KBM-7 (cell line): ENCODE measurements at regions not wholly inside any gene's neighbourhood (a gene's known extent, or its start where the extent isn't known, plus 50 kb on each side); places are given as distances from the start of the nearest gene placed in this dataset.

ENCODE experiments used
- DNase-seq: peaks from one replicate; pipeline ENCODE4 v3.0.0-alpha.2; 2015
- in situ Hi-C: fragments of 300-500 bp; cut with MboI; formaldehyde crosslinking; loops from 2 replicates; pipeline ENCODE4 v1.14.3; 2020; ENCODE audit warnings: low sequenced_read_pairs, low pct_unique_long_range_greater_than_20kb, mixed read lengths

DNA sequence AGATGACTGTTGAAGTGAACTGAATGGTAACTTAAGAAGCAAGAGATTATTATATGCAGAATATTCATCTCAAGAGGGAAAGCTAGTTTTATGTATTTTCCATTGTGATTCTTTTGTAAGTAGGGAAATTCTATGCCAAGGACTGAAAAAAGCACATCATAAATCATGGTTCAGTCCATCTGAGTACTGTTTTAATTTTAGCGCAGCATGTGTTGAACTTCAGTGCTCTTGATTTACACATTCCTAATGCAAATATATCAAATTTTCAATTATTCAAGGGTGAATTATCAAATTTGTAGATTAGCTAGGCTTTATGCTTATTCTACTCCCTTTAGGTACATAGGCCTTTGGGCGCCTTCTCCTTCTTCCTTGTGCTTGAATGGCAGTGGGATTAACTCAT lies 50.3 kb upstream of the TCF12 start:
- in situ Hi-C loops = no loop called here

DNA sequence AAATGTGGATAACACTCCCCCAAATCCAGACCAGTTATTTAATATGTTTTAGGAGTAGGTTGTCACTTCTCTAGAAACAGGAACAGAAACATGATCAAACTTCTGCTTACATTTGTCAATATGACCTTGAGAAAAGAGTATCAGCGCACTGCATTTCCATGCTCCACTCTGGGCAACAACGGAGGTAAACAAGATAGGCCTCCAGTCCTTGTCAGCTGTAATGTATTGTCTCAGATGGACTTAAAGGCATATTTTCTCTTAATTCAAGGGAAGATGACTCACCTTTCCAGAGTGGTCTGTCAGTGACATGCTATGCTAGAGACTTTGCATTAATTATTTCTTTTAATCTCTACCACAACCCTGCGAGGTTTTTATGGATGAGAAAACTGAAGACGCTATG lies 51.6 kb upstream of the TCF12 start:
- in situ Hi-C loops = no loop called here
- no peak for DNase-seq

More for the DNA sequence above, 50.3 kb upstream of the TCF12 start:
- DNase-seq = no peak

- in situ Hi-C loops = no loop called here
- DNase-seq = no peak
Measured at GRCh38 chr15:56857828-56858227, 60.6 kb upstream of the TCF12 start.

GRCh38 chr15:56856934-56857333 lies 61.5 kb upstream of the TCF12 start:
- DNase-seq = no peak
- in situ Hi-C loops = no loop called here

GRCh38 chr15:56844892-56845291 lies 73.6 kb upstream of the TCF12 start:
- no peak for DNase-seq
- in situ Hi-C loops = no loop called here

GRCh38 chr15:56844471-56844870 lies 74.0 kb upstream of the TCF12 start:
- no peak for DNase-seq
- in situ Hi-C loops = no loop called here

GRCh38 chr15:56839641-56840040 lies 78.8 kb upstream of the TCF12 start:
- no peak for DNase-seq
- in situ Hi-C loops = no loop called here

DNA sequence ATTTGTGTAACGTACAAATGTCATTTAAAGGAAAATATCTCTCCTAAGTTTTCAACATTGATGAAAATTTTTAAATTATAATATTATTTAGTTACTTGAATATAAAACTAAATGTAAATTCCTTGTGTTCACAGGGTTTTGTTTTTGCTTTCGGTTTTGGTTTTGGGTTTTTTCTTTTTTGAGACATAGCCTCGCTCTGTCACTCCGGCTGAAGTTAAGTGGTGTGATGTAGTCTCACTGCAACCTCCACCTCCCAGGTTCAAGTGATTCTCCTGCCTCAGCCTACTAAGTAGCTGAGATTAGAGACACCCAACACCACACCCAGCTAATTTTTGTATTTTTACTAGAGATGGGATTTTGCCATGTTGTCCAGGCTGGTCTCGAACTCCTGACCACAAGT lies 79.3 kb upstream of the TCF12 start:
- no peak for DNase-seq
- in situ Hi-C loops = no loop called here

- no peak for DNase-seq
Measured at GRCh38 chr15:56838085-56838484, 80.4 kb upstream of the TCF12 start.

DNA sequence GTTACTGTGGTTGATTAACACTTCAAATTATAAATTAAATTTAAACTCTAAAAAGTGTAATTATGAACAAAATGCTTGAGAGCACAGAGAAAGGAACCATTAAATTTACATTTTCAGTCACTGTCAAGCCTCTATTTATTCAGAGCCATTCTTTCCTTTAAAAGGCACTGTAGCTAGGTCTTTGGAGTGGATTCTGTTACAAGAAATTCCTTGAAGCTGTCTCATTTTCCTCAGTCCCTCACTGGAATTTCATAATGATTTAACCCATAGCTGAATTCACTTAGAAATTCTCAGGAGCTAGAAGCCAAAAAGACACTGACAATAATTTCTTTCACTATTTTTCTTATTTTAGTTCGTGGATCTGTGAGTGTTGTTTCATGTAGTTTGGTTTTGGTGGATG lies 81.2 kb upstream of the TCF12 start:
- no peak for DNase-seq
- in situ Hi-C loops = no loop called here

More at GRCh38 chr15:56838085-56838484, 80.4 kb upstream of the TCF12 start:
- in situ Hi-C loops = no loop called here

- in situ Hi-C loops = no loop called here
- DNase-seq = no peak
Measured at GRCh38 chr15:56835718-56836171, 82.7 kb upstream of the TCF12 start.

DNA sequence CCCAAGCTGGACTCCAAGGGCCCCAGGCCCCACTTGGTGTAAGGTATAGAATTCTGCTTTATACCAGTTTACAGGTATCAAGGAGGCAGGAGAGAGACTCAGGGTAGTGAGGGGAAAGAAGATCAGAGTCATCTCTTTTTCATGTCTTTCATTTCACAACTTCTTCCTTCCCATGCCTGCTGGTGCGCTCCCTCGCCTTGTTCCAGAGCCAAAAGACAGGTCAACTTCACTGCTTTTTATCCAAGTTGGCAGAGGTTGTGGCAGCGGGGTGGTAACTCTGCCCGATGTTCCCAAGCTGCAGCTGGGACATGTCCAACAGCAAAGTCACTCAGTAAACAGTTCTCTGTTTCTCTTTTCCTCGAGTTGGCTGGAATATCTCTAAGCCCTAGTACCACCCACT lies 86.3 kb upstream of the TCF12 start:
- no peak for DNase-seq
- in situ Hi-C loops = no loop called here

DNA sequence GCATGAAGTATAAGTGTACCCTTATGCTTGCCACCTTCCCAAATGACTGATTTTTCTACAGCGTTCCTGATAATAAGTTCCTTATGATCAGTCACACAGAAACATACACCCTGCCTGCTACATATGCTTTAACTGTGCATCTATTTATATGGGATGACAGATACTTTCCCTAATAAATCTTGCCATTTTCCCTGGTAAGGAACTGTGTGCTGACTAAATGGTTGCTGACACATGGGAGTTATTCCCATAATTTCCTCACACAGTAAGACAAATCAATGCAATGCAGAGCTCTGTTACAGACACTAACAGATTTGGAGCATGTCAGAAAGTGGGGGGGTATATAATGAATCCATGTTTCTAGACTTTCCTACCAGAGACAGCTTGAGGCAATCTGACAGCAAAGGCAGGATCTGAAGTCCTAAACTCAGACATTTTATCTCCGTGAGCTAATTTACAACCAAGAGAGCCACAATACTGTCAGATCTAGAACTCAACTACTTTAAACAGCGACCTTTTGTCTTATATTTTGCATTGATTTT lies 86.9 kb upstream of the TCF12 start:
- no peak for DNase-seq
- in situ Hi-C loops = no loop called here

GRCh38 chr15:56824175-56824574 lies 90.9 kb upstream of the ZNF280D start:
- DNase-seq = no peak
- in situ Hi-C loops = no loop called here

DNA sequence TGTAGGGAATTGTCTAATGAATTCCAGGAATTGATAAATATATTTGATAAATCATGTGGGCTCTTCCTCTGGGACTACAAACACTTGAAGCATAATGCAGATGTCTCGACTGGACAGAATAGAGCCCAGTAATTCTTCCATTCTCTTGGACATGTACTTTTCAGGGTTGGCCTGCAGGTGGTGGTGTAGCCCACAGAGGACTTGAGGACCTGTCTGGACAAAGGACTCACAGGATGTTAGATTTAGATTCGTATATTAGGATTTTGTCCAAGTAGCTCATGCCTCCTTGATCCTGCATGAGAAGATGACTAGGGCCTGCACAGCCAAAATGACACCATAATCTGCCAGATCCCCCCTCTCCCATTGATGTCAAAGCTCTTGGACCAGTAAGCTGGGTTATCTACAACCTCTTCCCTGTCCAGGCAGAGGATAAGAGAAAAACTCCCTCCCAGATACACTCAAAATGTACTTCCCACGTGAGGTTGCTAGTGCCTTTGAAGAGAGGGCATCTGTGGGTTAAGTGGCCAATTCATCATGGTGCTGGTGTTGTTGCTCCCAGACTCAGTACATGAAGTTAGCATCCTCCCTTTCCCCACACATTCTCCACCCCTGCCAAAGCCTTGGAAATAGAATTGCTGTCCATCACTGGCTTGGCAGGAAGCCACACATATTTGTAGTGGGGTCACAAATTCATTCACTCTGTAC lies 88.6 kb upstream of the ZNF280D start:
- peak; percentile 61 for DNase-seq
- in situ Hi-C loops = no loop called here

DNA sequence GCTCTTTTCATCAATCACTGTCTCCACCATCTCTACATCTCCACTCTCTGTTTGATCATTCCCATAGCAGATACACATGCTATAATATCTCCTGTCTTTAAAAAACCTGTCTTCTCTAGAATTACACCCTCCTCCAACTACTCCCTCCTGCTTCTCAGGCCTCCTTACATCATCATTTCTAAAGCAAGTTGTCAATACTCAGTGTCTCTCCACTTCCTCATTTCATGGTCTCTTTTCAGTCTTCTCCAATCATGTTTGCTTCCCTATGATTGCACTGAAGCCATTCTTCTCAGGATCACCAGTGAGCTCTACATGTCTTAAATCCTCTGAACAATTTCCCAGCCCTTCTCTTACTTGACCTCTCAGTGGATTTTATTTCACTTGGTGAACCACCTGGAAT lies 87.0 kb upstream of the ZNF280D start:
- DNase-seq = peak; percentile 78
- in situ Hi-C loops = no loop called here

- in situ Hi-C loops = no loop called here
- DNase-seq = no peak
Measured at GRCh38 chr15:56817321-56818080, 84.2 kb upstream of the ZNF280D start.

DNA sequence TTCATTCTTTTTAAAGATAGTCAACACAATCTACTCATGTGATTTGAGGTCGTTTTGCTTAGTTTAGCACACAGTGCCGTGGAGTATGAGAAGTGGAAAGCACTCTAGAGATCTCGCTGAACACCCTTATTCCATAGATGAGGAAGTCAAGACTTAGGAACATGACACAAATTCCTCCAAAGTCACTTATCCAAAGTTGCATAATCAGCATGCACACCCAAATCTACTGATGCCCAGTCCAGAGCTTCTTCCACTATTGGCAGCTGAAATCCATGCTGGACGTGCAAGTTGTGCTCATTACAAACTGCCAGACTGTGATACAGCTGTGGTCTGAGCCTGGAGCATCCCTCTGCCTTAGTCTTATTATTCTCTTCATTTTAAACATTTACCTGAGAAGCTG lies 83.5 kb upstream of the ZNF280D start:
- in situ Hi-C loops = no loop called here
- DNase-seq = no peak

DNA sequence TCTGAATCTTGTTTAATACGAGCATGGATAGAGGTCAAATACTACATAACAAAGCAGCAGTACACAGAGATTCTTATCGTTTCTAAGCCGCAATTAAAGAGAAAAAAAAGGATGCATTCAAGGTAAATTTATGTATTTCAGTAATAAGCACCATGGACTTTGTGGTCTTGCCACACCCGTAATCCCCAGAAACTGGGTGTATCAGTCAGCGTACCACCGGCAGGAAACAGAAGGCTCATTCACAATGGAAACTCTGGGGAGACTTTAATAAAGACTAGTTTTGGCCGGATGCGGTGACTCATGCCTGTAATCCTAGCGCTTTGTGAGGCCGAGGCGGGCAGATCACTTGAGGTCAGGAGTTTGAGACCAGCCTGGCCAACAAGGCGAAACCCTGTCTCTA lies 81.9 kb upstream of the ZNF280D start:
- in situ Hi-C loops = no loop called here
- DNase-seq = peak; percentile 94

DNA sequence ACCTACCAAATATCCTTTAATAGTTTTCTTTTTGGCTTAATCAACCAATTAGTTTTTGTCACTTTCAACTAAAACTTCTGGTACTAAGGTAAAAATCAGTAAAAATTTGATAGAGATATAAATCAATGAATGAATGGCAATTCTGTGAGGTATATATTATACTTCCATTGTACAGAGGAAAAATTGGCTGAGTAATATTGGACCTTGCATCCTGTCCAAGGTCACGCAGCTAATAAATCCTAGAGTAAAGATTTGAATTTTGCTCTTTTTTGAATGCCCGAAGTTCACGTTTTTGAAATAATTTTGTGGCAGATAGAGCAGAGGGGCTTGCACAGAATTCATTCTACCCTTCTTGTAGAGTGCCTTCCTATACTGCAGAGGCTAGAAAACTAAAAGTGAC lies 81.1 kb upstream of the ZNF280D start:
- in situ Hi-C loops = no loop called here

More for the DNA sequence above, 81.1 kb upstream of the ZNF280D start:
- no peak for DNase-seq
